ENCODE measurements at regions not wholly inside any gene's neighbourhood (a gene's known extent, or its start where the extent isn't known, plus 50 kb on each side); places are given as distances from the start of the nearest gene placed in this dataset.

- no peak for DNase-seq (ENCODE audit: low spot score)
Observed at GRCh38 chr12:126512916-126513913, 1448.0 kb downstream of the AACS start.

GRCh38 chr12:126518596-126519200 is 1453.5 kb downstream of the AACS start:
- DNase-seq (ENCODE audit: low spot score): no peak

GRCh38 chr12:126519833-126520232 is 1454.6 kb downstream of the AACS start:
- no peak for DNase-seq (ENCODE audit: low spot score)

- DNase-seq (ENCODE audit: low spot score): no peak
Observed at GRCh38 chr12:126523891-126524290, 1458.7 kb downstream of the AACS start.

- no peak for DNase-seq (ENCODE audit: low spot score)
Observed at GRCh38 chr12:126534495-126534894, 1469.3 kb downstream of the AACS start.

- no peak for DNase-seq (ENCODE audit: low spot score)
Observed at GRCh38 chr12:126534942-126535341, 1469.7 kb downstream of the AACS start.

- DNase-seq (ENCODE audit: low spot score): no peak
Observed at GRCh38 chr12:126535971-126536370, 1470.7 kb downstream of the AACS start.

- no peak for DNase-seq (ENCODE audit: low spot score)
Observed at GRCh38 chr12:126537961-126538530, 1472.8 kb downstream of the AACS start.

GRCh38 chr12:126538888-126539287 is 1473.7 kb downstream of the AACS start:
- no peak for DNase-seq (ENCODE audit: low spot score)

GRCh38 chr12:126545411-126545810 is 1480.2 kb downstream of the AACS start:
- DNase-seq (ENCODE audit: low spot score): no peak

GRCh38 chr12:126547905-126548304 is 1482.7 kb downstream of the AACS start:
- no peak for DNase-seq (ENCODE audit: low spot score)

GRCh38 chr12:126551869-126552268 is 1486.6 kb downstream of the AACS start:
- no peak for DNase-seq (ENCODE audit: low spot score)

- no peak for DNase-seq (ENCODE audit: low spot score)
Observed at GRCh38 chr12:126554625-126555024, 1489.4 kb downstream of the AACS start.

- no peak for DNase-seq (ENCODE audit: low spot score)
Observed at GRCh38 chr12:126557659-126558058, 1492.4 kb downstream of the AACS start.

GRCh38 chr12:126558219-126558618 is 1493.0 kb downstream of the AACS start:
- DNase-seq (ENCODE audit: low spot score): no peak

GRCh38 chr12:126558810-126559209 is 1493.6 kb downstream of the AACS start:
- DNase-seq (ENCODE audit: low spot score): no peak

- DNase-seq (ENCODE audit: low spot score): no peak
Observed at GRCh38 chr12:126567016-126567415, 1501.8 kb downstream of the AACS start.

- DNase-seq (ENCODE audit: low spot score): no peak
Observed at GRCh38 chr12:126569706-126570105, 1504.5 kb downstream of the AACS start.

- DNase-seq (ENCODE audit: low spot score): no peak
Observed at GRCh38 chr12:126570566-126570965, 1505.3 kb downstream of the AACS start.

GRCh38 chr12:126572170-126572569 is 1506.9 kb downstream of the AACS start:
- no peak for DNase-seq (ENCODE audit: low spot score)

GRCh38 chr12:126581655-126582054 is 1516.4 kb downstream of the AACS start:
- no peak for DNase-seq (ENCODE audit: low spot score)

GRCh38 chr12:126582231-126582630 is 1517.0 kb downstream of the AACS start:
- no peak for DNase-seq (ENCODE audit: low spot score)
